Neural crest cell (in vitro differentiated cells): ENCODE measurements at regions not wholly inside any gene's neighbourhood (a gene's known extent, or its start where the extent isn't known, plus 50 kb on each side); places are given as distances from the start of the nearest gene placed in this dataset.

Experiments used
- DNase-seq: peaks from one replicate; pipeline ENCODE4 v3.0.0; 2021; ENCODE audit warnings: low read depth, mixed read lengths, low spot score
- H3K27ac Mint-ChIP-seq: one replicate; pipeline ENCODE4 v1.8.0; 2021; ENCODE audit warnings: mild to moderate bottlenecking, mixed read lengths; ENCODE audit not compliant: unreplicated experiment
- H3K27me3 Mint-ChIP-seq: 2 replicates; pipeline ENCODE4 v1.8.0; 2021; ENCODE audit warnings: low read depth, mild to moderate bottlenecking, mixed read lengths
- H3K36me3 Mint-ChIP-seq: 2 replicates; pipeline ENCODE4 v1.8.0; 2021; ENCODE audit warnings: low read depth, mild to moderate bottlenecking, mixed read lengths
- H3K4me1 Mint-ChIP-seq: 2 replicates; pipeline ENCODE4 v1.8.0; 2021; ENCODE audit warnings: mixed read lengths
- H3K4me3 Mint-ChIP-seq: one replicate; pipeline ENCODE4 v1.8.0; 2021; ENCODE audit warnings: mild to moderate bottlenecking, mixed read lengths
- H3K9me3 Mint-ChIP-seq: 2 replicates; pipeline ENCODE4 v1.8.0; 2021; ENCODE audit warnings: mixed read lengths
- CTCF ChIP-seq: fragments of 200-600 bp; sonication (generic); conservative IDR thresholded peaks from 2 replicates; pipeline ENCODE4 v1.5.0; 2021; ENCODE audit warnings: antibody characterized with exemption, mild to moderate bottlenecking

DNA sequence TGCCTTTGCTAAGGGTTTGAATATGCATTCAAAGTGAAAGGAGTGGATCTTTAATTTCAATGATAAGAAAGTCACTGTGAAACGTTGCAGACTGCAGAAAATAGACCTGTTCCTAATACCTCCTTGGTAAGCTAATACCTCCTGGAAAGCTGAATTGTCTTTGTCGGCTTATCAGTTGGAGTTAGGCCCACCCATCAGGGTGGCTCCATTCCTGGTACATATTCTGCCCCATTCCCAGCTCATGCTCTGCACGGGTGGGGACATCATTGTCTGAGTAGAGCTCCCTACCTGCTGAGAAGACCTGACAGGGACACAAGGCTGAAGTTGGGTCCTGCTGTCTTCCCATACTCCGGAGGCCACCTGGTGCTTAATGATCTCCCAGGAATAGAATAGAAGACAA is 203.3 kb downstream of the EN1 start:
- H3K4me1 Mint-ChIP-seq, result no peaks in the 10 kb centered on the region
- no peak for TF ChIP-seq CTCF
- peaks cover 2% of the 10 kb centered on the region for H3K9me3 Mint-ChIP-seq
- no peak for DNase-seq
- peaks cover 14% of the 10 kb centered on the region for H3K27me3 Mint-ChIP-seq
- no peak overlapping the region for H3K4me3 Mint-ChIP-seq
- H3K36me3 Mint-ChIP-seq, result no peaks in the 10 kb centered on the region
- H3K27ac Mint-ChIP-seq, result no peak overlapping the region

GRCh38 chr2:118643294-118643693 is 204.2 kb downstream of the EN1 start:
- TF ChIP-seq CTCF, result no peak
- Mint-ChIP-seq H3K4me3 (no peak overlapping the region), H3K27ac (no peak overlapping the region), H3K9me3 (peaks cover 2% of the 10 kb centered on the region), H3K27me3 (peaks cover 14% of the 10 kb centered on the region), H3K36me3 (no peaks in the 10 kb centered on the region), H3K4me1 (no peaks in the 10 kb centered on the region)
- no peak for DNase-seq

DNA sequence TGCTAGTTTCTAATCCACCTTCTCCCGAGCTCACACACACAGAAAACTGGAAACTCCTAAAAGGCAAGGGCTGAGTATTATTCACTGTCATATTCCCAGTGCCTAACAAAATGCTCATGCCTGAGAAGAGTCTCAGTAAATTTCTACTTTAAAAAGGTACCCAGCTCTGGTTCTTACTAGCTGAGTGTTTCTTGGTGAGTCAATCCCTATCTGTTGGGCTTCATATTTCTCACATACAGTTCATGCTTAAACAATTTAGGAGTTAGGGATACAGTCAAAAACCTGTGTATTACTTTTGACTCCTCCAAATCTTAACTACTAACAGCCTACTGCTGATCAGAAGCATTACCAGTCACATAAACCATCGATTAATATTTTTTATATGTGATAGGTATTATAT is 204.9 kb downstream of the EN1 start:
- H3K27me3 Mint-ChIP-seq, result peaks cover 14% of the 10 kb centered on the region

DNA sequence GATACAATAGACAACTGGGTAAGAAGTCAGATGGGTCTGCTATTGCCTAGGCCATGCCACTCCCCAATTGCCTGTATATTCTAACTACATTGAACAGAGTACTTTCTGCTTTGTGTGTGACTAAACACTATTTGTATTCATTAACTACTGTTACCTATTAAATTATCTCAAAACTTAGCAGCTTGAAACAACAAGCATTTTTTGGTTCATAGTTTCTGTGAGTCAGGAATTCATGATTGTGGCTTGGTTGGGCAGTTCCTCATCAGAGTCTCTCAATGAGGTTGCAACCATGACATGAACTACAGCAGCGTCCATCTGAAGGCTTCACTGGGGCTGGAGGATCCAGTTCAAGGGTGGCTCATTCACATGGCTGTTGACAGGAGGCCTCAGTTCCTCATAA is 205.7 kb downstream of the EN1 start:
- no peak for TF ChIP-seq CTCF
- H3K4me3 Mint-ChIP-seq, result no peak overlapping the region
- peaks cover 2% of the 10 kb centered on the region for H3K36me3 Mint-ChIP-seq
- no peaks in the 10 kb centered on the region for H3K4me1 Mint-ChIP-seq
- H3K9me3 Mint-ChIP-seq, result peaks cover 5% of the 10 kb centered on the region
- H3K27me3 Mint-ChIP-seq, result peaks cover 14% of the 10 kb centered on the region
- no peak for DNase-seq
- no peak overlapping the region for H3K27ac Mint-ChIP-seq

More for the DNA sequence above, 204.9 kb downstream of the EN1 start:
- no peak for DNase-seq
- Mint-ChIP-seq H3K9me3 (peaks cover 2% of the 10 kb centered on the region), H3K4me3 (no peak overlapping the region), H3K36me3 (no peaks in the 10 kb centered on the region), H3K27ac (no peak overlapping the region), H3K4me1 (no peaks in the 10 kb centered on the region)
- no peak for TF ChIP-seq CTCF

DNA sequence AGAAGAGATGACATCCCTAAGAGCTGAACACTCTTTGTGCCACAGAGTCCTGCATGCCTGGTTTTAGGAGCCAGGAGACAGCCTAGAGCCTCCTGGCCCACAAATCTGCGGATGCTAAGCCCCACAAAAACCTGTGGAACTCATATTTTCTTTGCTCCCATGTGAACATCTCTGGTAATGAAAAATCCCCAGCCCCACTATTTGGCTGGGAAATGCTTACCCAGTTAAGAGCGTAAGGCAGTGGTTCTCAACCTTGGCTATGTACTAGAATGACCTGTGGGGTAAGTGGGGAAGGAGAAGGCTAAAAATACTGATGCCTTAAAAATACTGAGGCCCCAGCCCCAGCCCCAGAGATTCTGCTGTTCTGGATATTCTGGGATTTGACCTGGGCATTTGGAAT is 208.1 kb downstream of the EN1 start:
- peaks cover 9% of the 10 kb centered on the region for H3K4me1 Mint-ChIP-seq

More for the DNA sequence above, 208.1 kb downstream of the EN1 start:
- Mint-ChIP-seq H3K36me3 (peaks cover 2% of the 10 kb centered on the region), H3K9me3 (peaks cover 5% of the 10 kb centered on the region), H3K27ac (no peak overlapping the region), H3K4me3 (no peak overlapping the region), H3K27me3 (peaks cover 17% of the 10 kb centered on the region)
- TF ChIP-seq CTCF, result no peak
- DNase-seq, result no peak
